ENCODE measurements at regions not wholly inside any gene's neighbourhood (a gene's known extent, or its start where the extent isn't known, plus 50 kb on each side); places are given as distances from the start of the nearest gene placed in this dataset.
"Not testable (repeated sequence)": the region's sequence is repeated elsewhere in the genome, so short reads cannot be mapped to it uniquely, and the experiment has no call there.

GRCh38 chr1:228796945-228797344, 61.7 kb downstream of the RHOU start:
- DNase-seq = not testable (repeated sequence)

GRCh38 chr1:228798035-228798434, 62.8 kb downstream of the RHOU start:
- no peak for DNase-seq

- no peak for DNase-seq
These were observed 63.3 kb downstream of the RHOU start for GRCh38 chr1:228798548-228798947.

- no peak for DNase-seq
These were observed 64.6 kb downstream of the RHOU start for GRCh38 chr1:228799924-228800323.

GRCh38 chr1:228801068-228801467, 65.8 kb downstream of the RHOU start:
- no peak for DNase-seq

GRCh38 chr1:228802386-228803220, 67.3 kb downstream of the RHOU start:
- DNase-seq = no peak

- no peak for DNase-seq
These were observed 68.1 kb downstream of the RHOU start for GRCh38 chr1:228803421-228803820.

- no peak for DNase-seq
These were observed 68.9 kb downstream of the RHOU start for GRCh38 chr1:228804173-228804572.

- DNase-seq = no peak
These were observed 69.5 kb downstream of the RHOU start for GRCh38 chr1:228804640-228805413.

GRCh38 chr1:228807904-228808605, 72.8 kb downstream of the RHOU start:
- no peak for DNase-seq

- DNase-seq = no peak
These were observed 74.5 kb downstream of the RHOU start for GRCh38 chr1:228809621-228810394.

GRCh38 chr1:228810395-228810758, 75.1 kb downstream of the RHOU start:
- no peak for DNase-seq

- no peak for DNase-seq
These were observed 75.8 kb downstream of the RHOU start for GRCh38 chr1:228810878-228811711.

GRCh38 chr1:228811712-228812305, 76.5 kb downstream of the RHOU start:
- no peak for DNase-seq

- DNase-seq = no peak
These were observed 77.7 kb downstream of the RHOU start for GRCh38 chr1:228812961-228813360.

GRCh38 chr1:228814176-228814575, 78.9 kb downstream of the RHOU start:
- DNase-seq = peak; percentile 54

- no peak for DNase-seq
These were observed 83.0 kb downstream of the RHOU start for GRCh38 chr1:228818296-228818695.

- DNase-seq = no peak
These were observed 83.8 kb downstream of the RHOU start for GRCh38 chr1:228818928-228819630.

GRCh38 chr1:228821252-228821651, 86.0 kb downstream of the RHOU start:
- DNase-seq = no peak

- no peak for DNase-seq
These were observed 87.9 kb downstream of the RHOU start for GRCh38 chr1:228823200-228823599.

- no peak for DNase-seq
These were observed 89.1 kb downstream of the RHOU start for GRCh38 chr1:228824366-228824765.

Measured in kidney glomerular epithelial cell (primary cell).